HCT116 (cell line): ENCODE measurements at regions not wholly inside any gene's neighbourhood (a gene's known extent, or its start where the extent isn't known, plus 50 kb on each side); places are given as distances from the start of the nearest gene placed in this dataset.

Source experiments
- ATAC-seq: fragments of 200-7000 bp; cut with Tn5 transposase; 2 replicates; pipeline ENCODE4 v1.9.1; 2020; ENCODE audit warnings: mild to moderate bottlenecking, moderate library complexity
- BruUV-seq: library from RNA; stranded (reverse); fragments of 400-500 nt; replicated peaks from 2 replicates; lab custom pipeline; 2021; lab: Mats Ljungman, UMichigan
- CTCF ChIA-PET: fragments of 300-600 bp; sonication (Branson Sonifier 250); formaldehyde crosslinking; loops from one replicate; lab custom pipeline; 2021; ENCODE audit warnings: antibody characterized with exemption; lab: Charles Lee
- POLR2A ChIA-PET: fragments of 300-600, 350-600 bp; sonication (Branson Sonifier 250); formaldehyde crosslinking; loops from one replicate; lab custom pipeline; 2021; ENCODE audit warnings: antibody characterized with exemption; lab: Charles Lee
- RAD21 ChIA-PET, 2 experiments: fragments of 300-600 bp; sonication (Branson Sonifier 250); formaldehyde crosslinking; loops; one replicate each; lab custom pipeline; 2023; ENCODE audit warnings: low total read pairs in 2 of 2; ENCODE audit not compliant: uncharacterized antibody in 2 of 2, unreplicated experiment in 2 of 2, low non-redundant PET in 1 of 2; lab: Charles Lee
- DNase-seq: peaks from one replicate; pipeline ENCODE4 v3.0.0-alpha.2; 2010; ENCODE audit warnings: low read depth, low spot score
- H2AFZ ChIP-seq: fragments of 200-600 bp; shearing (Covaris generic), sonication (generic); 2 replicates; pipeline ENCODE4 v1.6.1; 2017; ENCODE audit warnings: low read depth, mixed run types, mixed read lengths, antibody characterized with exemption, low read length; ENCODE audit not compliant: poor library complexity, severe bottlenecking
- H3K27ac ChIP-seq: 2 replicates; pipeline ENCODE4 v1.5.1; 2012; ENCODE audit warnings: low read depth, low read length
- H3K27me3 ChIP-seq: fragments of 200-600 bp; sonication (generic); 2 replicates; pipeline ENCODE4 v1.6.1; 2016; ENCODE audit warnings: mixed run types, low read length, mixed read lengths; ENCODE audit not compliant: insufficient read depth
- H3K36me3 ChIP-seq, 2 experiments: fragments of 200-500 bp in 1 of 2; fragments of 200-600 bp in 1 of 2; sonication (Bioruptor generic) in 1 of 2; sonication (generic) in 1 of 2; 2 replicates each; pipeline versions ENCODE4 v1.5.1 to v1.6.1; 2014 to 2016; ENCODE audit warnings: low read length in 2 of 2, inconsistent platforms in 1 of 2, mixed read lengths in 1 of 2, mixed run types in 1 of 2; ENCODE audit not compliant: insufficient read depth in 2 of 2, control insufficient read depth in 1 of 2
- H3K4me1 ChIP-seq, 2 experiments: fragments of 200-600 bp in 1 of 2; sonication (generic) in 1 of 2; 2 replicates each; pipeline versions ENCODE4 v1.5.1 to v1.6.1; 2012 to 2017; ENCODE audit warnings: low read length in 2 of 2, inconsistent platforms in 1 of 2, mild to moderate bottlenecking in 1 of 2, mixed read lengths in 1 of 2, mixed run types in 1 of 2, moderate library complexity in 1 of 2; ENCODE audit not compliant: insufficient read depth in 2 of 2, control insufficient read depth in 1 of 2
- H3K4me2 ChIP-seq: fragments of 200-600 bp; sonication (generic); 2 replicates; pipeline ENCODE4 v1.6.1; 2017; ENCODE audit warnings: mixed run types, low read length, mixed read lengths
- H3K4me3 ChIP-seq, 2 experiments: fragments of 200-600 bp in 1 of 2; sonication (generic) in 1 of 2; replicated peaks in 1 of 2; 2 replicates each; pipeline ENCODE4 v1.5.1; 2011 to 2016; ENCODE audit warnings: low read length in 2 of 2, control low read depth in 1 of 2, low read depth in 1 of 2, mild to moderate bottlenecking in 1 of 2, mixed read lengths in 1 of 2, mixed run types in 1 of 2
- H3K79me2 ChIP-seq: fragments of 200-600 bp; sonication (generic); 2 replicates; pipeline ENCODE4 v1.6.1; 2017; ENCODE audit warnings: mild to moderate bottlenecking, mixed run types, low read length, moderate library complexity, mixed read lengths; ENCODE audit not compliant: insufficient read depth
- H3K9ac ChIP-seq: fragments of 200-600 bp; sonication (generic); 2 replicates; pipeline ENCODE4 v1.6.1; 2016; ENCODE audit warnings: low read length, mixed read lengths
- H3K9me2 ChIP-seq: fragments of 200-600 bp; sonication (generic), shearing (Covaris generic); 2 replicates; pipeline ENCODE4 v1.6.1; 2017; ENCODE audit warnings: mixed run types, mild to moderate bottlenecking, moderate library complexity; ENCODE audit not compliant: insufficient read depth
- H3K9me3 ChIP-seq, 2 experiments: fragments of 200-500 bp in 1 of 2; fragments of 200-600 bp in 1 of 2; sonication (Bioruptor generic) in 1 of 2; sonication (generic) in 1 of 2; 2 replicates each; pipeline ENCODE4 v1.6.1; 2014 to 2017; ENCODE audit warnings: low read length in 2 of 2, mixed read lengths in 2 of 2, inconsistent platforms in 1 of 2, low read depth in 1 of 2, mild to moderate bottlenecking in 1 of 2, mixed run types in 1 of 2, moderate library complexity in 1 of 2; ENCODE audit not compliant: control insufficient read depth in 1 of 2, insufficient read depth in 1 of 2
- H4K20me1 ChIP-seq: fragments of 200-600 bp; sonication (generic), shearing (Covaris generic); 2 replicates; pipeline ENCODE4 v1.6.1; 2017; ENCODE audit warnings: mixed run types, mild to moderate bottlenecking, moderate library complexity; ENCODE audit not compliant: insufficient read depth
- CEBPB ChIP-seq: IDR thresholded peaks from 2 replicates; pipeline ENCODE4 v1.6.1; 2012; ENCODE audit warnings: low read depth
- EGR1 ChIP-seq: IDR thresholded peaks from 2 replicates; pipeline ENCODE4 v1.6.1; 2012; ENCODE audit warnings: low read depth
- EZH2 ChIP-seq: fragments of 200-600 bp; sonication (generic); IDR thresholded peaks from 2 replicates; pipeline ENCODE4 v1.6.1; 2017; ENCODE audit warnings: antibody characterized with exemption, mixed run types
- JUND ChIP-seq: IDR thresholded peaks from 2 replicates; pipeline ENCODE4 v1.6.1; 2012
- YY1 ChIP-seq: IDR thresholded peaks from 2 replicates; pipeline ENCODE4 v1.6.1; 2011; ENCODE audit warnings: low read length, low read depth, moderate library complexity, mild to moderate bottlenecking; ENCODE audit not compliant: insufficient replicate concordance; ENCODE audit errors: extremely low read depth
- ZNF274 ChIP-seq: fragments of 200-500 bp; sonication (Bioruptor generic); IDR thresholded peaks from 2 replicates; pipeline ENCODE4 v1.6.1; 2014; ENCODE audit warnings: mild to moderate bottlenecking, low read depth, low read length, inconsistent platforms
- intact Hi-C: fragments of 100-400 bp; cut with micrococcal nuclease; formaldehyde crosslinking; loops from 2 replicates; pipeline ENCODE4 v1.10.0; 2022

GRCh38 chr14:55954108-55954507, 164.1 kb upstream of the PELI2 start:
- H4K20me1 ChIP-seq = no peaks in the 10 kb centered on the region
- H3K9me3 ChIP-seq = no peaks in the 10 kb centered on the region
- H3K79me2 ChIP-seq = no peaks in the 10 kb centered on the region
- H3K4me1 ChIP-seq = no peaks in the 10 kb centered on the region
- no TSS peak for BruUV-seq
- H3K27ac ChIP-seq = no peak overlapping the region
- H2AFZ ChIP-seq = no peak overlapping the region
- DNase-seq = no peak
- no peaks in the 10 kb centered on the region for H3K36me3 ChIP-seq
- RAD21 ChIA-PET = no interaction called here
- H3K27me3 ChIP-seq = peaks cover 38% of the 10 kb centered on the region
- no peak for ATAC-seq
- no peak overlapping the region for H3K4me3 ChIP-seq
- intact Hi-C loops = no loop called here
- TF ChIP-seq ZNF274 (no peak), JUND (no peak), YY1 (no peak), CEBPB (no peak), EZH2 (no peak)
- H3K9me2 ChIP-seq = no peaks in the 10 kb centered on the region
- POLR2A ChIA-PET = no interaction called here
- CTCF ChIA-PET = no interaction called here
- no peak overlapping the region for H3K9ac ChIP-seq
- H3K4me2 ChIP-seq = no peak overlapping the region

- H3K27me3 ChIP-seq = peaks cover 38% of the 10 kb centered on the region
- H3K4me1 ChIP-seq = no peaks in the 10 kb centered on the region
- no peak for TF ChIP-seq EGR1
- TF ChIP-seq, all 23 proteins: peak for 0
- no peak overlapping the region for H2AFZ ChIP-seq
- H3K36me3 ChIP-seq = no peaks in the 10 kb centered on the region
- intact Hi-C loops = no loop called here
- POLR2A ChIA-PET = no interaction called here
- no peaks in the 10 kb centered on the region for H4K20me1 ChIP-seq
- ATAC-seq = no peak
- H3K4me3 ChIP-seq = no peak overlapping the region
- no peaks in the 10 kb centered on the region for H3K79me2 ChIP-seq
- no TSS peak for BruUV-seq
- no peak overlapping the region for H3K27ac ChIP-seq
- H3K9ac ChIP-seq = no peak overlapping the region
- no peaks in the 10 kb centered on the region for H3K9me2 ChIP-seq
- H3K9me3 ChIP-seq = no peaks in the 10 kb centered on the region
- H3K4me2 ChIP-seq = no peak overlapping the region
- no peak for DNase-seq
- CTCF ChIA-PET = no interaction called here
- RAD21 ChIA-PET = no interaction called here
These were observed 163.0 kb upstream of the PELI2 start for GRCh38 chr14:55955175-55955574.
